Activated effector memory CD4-positive, alpha-beta T cell treated with anti-CD3 and anti-CD28 coated beads, Interleukin-2, amount 50 U/mL, for 16 hours (primary cell): ENCODE measurements at regions not wholly inside any gene's neighbourhood (a gene's known extent, or its start where the extent isn't known, plus 50 kb on each side); places are given as distances from the start of the nearest gene placed in this dataset.
"Not testable (repeated sequence)": the region's sequence is repeated elsewhere in the genome, so short reads cannot be mapped to it uniquely, and the experiment has no call there.

ENCODE experiments used
- DNase-seq: peaks from one replicate; pipeline ENCODE4 v3.0.0-alpha.2; 2020

DNA sequence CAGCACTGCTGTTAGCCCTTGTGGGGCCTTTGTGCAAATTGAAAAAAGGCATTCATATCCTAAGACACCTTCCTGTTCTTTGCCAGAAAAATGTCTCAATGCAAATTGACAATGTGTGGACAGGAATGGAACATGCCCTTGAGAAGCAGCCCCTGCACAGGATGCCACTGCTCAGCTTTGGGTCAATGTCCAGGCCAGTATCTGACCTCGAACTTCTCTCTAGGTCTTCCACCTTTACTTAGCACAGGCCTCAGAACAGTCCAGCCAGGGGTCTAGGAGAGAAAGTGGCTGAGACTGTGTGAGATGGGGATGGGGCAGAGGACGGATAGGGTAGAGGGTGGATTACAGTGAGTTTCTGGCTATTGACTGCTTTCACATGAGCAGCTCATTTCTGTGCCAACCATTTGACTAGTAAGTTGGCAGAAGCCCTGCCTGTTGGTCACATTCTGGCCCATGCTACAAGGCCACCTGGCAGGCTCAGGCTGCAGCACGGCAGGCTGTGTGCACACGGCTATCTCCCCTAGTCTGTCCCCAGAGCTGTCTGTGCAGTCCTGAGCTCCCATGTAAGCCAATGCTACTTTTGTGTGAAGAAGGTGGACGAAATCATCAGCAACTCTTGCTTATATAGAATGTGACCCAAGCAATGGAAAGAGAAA is 254.5 kb upstream of the PLGLB1 start:
- DNase-seq = not testable (repeated sequence)

DNA sequence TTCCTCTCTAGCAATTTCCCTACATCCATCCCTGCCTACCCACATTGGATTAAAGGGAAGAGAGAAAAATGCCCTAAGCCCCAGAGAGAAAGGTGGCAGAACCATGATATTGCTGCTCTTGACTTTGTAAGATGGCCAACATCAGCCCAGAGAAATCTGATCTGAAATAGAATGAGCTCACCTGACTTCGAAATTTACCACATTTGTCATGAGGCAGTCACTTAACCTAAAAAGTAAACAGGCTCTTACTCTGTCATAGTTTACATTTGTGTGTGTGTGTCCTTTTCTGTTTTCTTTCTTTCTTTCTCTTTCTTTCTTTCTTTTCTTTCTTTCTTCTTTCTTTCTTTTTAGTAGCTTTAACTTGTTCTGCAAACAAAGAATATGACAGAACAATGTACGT is 255.0 kb upstream of the PLGLB1 start:
- not testable (repeated sequence) for DNase-seq

DNA sequence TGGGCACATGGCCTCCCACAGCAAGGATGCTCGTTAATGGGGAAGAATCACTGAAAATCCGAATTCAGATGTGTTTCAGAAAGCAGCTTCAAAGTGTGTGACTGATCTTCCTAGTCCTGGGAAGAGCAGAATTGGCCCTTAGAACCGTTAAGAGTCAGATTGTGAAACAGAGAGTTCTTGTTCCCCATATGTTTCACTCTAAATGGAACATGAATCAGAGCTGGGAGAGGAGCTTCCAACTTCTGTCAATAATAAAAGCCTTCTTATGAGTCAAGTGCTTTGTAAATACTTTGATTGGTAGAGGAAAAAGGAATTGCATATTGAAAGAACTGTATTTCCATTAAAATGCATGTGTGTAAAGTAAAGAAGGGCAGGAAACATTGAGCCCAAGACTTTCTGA is 256.1 kb upstream of the PLGLB1 start:
- not testable (repeated sequence) for DNase-seq

DNA sequence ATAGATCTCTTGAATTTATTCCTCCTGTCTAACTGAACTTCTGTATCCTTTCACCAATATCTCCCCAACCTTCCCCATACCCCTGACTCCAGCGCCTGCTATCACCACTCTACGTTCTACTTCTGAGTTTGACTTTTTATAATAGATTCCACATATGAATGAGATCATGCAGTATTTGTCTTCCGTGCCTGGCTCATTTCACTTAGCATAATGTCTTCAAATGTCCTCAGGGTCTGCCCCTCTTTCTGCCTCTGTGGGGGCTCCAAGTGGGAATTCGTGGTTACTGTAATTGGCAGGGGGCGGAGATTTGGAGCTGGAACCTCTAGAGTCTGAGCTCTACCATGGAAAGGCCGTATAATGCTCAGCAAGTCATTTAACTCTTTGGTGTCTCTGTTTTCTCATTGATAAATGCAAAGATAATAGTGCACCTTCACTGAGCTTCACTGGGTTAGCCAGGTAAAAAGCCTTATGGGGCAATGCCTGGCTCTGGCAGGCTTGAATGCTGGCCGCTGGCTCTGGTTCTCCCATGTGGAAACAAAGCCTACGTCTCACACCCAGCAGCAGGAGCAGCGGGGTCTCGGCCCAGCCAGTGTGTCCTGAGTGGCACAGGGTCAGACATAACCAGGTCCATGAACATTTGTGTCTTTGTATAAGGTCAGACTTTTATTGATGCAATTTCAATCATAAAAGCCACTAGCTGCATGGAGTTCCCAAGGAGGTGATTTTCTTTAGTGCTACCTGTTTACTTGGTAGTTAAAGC is 259.1 kb upstream of the PLGLB1 start:
- not testable (repeated sequence) for DNase-seq

DNA sequence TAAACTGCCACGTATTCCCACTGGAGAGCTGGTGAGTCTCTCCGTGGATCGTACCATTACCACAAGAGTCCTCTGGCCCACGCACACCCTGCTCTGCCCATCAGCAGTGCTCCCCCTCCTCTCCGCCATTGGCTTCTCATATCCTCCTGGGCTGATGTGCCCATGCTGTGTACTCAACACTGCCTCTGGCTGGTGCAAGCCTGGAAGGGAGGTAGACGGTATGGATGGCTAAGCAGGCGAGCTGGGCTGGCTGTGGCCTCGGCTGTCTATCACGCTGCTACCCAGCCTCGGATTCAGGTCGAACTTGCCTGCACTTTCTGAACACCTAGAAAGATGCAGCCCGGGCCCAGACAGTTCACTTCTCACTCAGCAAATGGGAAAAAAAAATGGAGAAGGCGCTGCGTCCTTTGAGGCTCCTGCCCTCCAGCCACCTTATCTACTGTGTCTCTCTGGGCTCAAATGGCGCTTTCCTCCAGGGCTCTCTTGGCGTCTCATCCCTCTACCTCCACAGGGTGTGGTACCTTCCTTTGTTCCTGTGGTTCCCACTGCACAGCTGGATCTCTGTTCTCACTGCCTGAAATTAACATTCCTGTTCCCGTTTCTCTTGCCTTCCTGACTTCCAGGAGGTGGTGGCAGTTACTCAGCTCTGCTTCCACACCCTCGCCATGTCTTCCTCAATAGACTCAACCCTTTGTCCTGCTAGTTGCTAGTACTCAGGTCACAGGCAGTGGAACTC is 262.3 kb upstream of the PLGLB1 start:
- not testable (repeated sequence) for DNase-seq

DNA sequence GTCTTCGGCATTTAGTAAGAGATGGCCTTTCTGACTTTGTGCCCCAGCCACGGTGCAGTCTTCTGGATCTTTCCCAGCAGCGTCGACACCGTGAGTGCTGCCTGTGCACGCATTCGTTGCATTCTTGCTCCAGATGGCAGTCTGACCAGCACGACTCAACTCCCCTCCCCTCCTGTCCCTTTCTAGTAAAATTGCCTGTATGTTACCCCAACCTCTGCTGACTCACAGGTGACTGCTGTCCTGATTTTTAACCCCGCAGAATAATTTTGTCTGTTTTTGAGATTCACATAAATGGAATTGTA is 262.8 kb upstream of the PLGLB1 start:
- DNase-seq = not testable (repeated sequence)

DNA sequence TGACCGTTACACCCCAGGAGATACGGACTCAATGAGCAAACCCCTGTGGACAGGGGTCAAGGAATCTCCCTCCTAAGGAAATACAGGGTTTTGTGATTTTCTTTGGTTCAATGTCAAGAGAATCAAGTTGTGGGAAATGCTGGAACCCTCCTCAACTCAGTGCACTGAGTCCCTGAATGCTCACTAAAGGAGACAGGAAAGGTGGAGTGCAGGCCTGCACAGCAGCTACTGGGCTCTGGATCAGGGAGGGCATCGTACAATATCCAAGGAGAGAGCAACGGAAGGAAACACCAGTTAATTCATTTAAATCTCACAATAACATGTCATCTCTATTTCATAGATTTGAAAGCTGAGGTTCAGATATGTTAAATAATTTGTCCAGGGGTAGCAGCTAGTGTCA is 263.5 kb upstream of the PLGLB1 start:
- DNase-seq = not testable (repeated sequence)

DNA sequence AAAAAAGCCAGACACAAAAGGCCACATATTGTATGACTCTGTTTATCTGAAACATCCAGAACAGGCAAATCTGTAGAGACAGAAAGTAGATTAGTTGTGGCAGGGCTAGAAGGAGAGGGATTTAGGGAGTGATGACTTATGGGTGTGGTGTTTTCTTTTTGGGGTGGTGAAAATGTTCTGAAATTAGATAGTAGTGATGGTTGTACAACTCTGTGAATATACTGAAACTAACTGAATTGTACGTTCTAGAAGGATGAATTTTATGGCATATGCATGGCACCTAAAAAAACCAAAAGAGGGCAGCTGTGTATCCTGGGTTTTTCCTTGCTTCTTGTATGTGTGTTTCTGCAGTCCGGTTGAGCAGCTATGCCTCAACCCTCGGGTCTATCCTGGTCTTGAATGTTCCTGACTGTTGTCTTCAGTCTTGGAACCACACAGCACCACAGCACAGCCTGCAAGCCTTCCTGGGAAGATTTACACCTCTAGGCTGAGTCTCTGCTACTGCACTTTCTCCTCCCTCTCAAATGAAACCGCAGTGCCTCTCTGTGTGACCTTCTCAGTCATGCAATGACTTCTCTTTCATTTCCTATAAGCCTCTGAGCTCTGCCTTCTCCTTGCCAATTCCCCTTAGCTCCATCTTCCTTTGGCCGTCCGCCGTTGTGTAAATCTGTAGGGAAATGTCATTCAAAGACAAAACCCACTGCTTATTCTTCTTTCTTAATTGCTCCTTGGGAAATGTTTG is 269.1 kb upstream of the PLGLB1 start:
- DNase-seq = not testable (repeated sequence)

DNA sequence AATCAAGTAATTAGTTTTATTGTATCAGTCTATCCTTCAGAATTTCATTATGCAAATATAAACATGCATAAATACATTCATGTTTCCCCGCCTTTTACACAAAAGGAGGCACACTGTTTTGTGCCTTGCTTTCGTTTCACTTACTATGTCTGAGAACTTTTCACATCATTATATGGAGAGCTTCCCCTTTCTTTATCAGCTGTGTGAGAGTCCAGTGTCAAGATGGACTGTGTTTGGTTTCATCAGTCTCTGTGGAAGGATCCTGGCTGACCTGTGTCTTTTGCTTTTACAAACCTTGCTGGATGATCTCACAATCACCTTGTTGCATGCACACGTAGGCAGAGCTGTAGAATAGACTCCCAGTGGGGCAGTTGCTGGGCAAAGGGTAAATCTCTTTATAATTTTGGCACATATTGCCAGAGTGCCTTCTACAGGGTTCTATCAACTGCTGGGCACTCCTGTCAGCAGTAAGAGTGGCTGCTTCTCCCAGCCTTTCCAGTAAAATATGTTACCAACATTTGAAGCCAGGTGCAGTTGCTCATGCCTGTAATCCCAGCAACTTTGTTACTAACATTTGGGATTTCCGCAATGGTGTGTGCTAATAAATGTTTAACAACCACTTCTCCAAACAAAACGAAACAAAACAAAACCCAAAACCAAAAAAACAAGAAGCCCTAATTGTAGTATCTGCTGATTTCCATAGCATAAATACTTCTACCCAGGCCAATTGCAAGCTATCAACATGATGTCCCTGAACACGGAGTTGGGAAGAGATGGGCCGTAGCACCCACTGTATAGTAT is 270.0 kb upstream of the PLGLB1 start:
- DNase-seq = not testable (repeated sequence)

DNA sequence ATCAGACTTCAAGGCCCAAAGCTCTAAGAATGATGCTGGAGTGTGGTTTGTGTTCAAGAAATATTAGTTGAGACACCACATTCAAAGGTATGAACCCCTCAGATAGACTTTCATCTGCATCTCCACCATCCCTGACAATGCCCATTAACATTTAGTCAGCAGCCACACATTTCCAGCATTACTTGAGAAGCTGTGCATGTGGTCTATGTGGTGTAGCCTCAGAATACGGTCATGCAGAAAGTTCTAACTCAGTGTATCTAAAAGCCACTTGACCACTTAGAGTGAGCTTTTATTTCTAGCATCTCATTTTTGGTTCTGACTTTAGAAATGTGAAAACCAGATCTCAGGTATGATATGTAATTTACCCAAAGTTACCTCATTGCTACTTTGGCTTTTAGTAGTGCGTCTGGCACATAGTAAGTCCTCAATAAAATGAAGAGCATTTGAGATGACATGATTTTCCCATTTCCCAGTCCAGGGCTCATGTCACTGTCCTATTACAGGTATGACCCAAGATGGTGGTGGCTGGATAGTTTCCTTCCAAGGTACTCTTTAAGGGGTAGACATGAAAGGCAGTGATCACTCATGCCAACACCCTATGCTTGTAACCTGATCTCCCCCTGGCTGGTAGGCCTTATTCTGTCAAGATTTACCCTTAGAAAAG is 272.4 kb upstream of the PLGLB1 start:
- not testable (repeated sequence) for DNase-seq

DNA sequence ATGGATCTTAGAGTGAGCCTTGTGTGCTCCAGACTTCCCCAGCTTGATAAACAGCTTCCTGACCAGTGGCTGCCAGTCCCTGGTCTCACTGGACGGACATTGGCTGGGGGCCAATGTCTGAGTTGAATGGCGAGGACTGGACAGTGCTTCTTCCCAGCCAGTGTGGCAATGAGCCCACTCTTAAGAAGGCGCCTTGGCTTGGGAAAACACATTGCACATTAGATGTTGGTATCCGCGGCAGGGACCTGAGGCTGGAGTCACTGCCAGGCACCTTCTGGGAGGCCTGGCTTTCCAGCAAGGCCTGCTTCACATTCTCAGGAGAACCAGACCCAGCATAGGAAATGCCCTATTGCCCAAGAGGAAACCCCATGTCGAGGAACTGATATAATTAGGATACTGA is 273.5 kb upstream of the PLGLB1 start:
- DNase-seq = not testable (repeated sequence)

DNA sequence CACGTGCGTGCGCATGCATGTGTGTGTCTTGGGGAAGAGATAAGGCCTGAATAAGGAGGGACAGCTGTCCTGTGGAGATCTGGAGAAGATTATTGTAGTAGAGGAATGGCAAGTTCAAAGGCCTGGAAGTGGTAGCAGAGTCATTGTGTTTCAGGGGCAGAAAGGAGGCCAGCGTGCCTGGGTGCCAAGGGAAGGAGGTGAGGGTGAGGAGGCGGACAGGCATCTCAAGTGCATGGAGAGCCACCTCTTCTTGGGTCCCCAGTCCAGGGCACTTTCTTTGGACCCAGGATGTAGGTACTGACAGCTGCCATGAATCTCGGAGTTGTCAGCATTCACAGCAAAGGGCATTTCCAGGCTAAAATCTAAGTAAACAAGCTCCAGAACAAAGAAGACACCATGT is 279.7 kb upstream of the PLGLB1 start:
- not testable (repeated sequence) for DNase-seq

DNA sequence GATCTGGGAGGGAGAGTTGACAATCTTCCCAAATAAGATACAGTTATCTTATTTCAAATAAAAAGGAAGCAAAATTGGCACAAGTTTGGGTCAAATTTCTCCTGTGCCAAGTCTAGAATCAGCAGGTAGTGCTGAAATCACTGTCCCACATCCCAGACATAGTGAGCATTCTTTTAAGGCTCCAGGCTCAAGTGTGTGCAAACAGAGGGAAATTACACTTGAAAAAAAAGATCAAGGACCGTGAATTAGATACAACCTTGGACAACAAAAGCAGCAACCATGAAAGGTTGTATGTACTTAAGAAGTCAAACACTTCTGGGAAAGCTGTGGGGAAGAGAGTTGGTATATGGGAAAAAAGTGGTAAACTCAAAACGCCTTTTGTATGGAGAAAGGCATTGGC is 280.2 kb upstream of the PLGLB1 start:
- not testable (repeated sequence) for DNase-seq

DNA sequence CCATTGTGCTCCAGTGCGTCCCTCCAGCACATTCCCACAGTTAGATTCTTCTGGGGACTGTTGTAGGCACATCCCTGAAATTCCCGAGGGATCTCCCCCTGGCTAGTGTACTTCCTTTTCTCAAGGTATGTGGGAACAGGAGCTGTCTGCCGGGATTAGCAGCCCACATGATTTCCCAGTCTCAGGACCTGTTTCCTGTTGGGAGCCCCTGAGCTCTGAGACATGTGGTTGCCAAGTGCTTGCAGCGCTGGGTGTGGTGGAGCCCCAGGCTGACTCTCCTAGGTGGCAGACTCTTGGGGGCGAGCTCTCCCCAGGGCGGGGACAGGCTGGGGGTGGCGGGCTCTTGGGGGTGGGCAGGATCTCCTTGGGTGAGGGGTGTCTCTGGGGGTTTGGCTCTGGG is 287.0 kb upstream of the PLGLB1 start:
- DNase-seq = not testable (repeated sequence)

DNA sequence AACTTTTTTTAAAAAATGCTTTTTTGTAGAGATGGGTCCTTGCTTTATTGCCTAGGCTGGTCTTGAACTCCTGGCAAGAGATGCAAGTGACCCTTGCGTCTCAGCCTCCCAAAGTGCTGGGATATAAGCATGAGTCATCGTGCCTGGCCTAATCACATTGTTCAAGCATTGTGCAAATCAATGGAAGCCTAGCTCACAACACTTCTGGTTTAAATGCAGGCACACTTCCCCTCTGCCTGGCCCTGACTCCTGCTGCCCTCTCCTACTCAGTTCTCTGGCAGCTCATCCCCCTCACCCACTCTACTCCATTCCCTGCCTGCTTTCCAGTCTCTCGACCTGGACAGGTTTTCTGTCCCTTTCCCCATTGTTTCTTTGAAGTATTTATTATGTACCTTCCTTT is 288.1 kb upstream of the PLGLB1 start:
- not testable (repeated sequence) for DNase-seq

DNA sequence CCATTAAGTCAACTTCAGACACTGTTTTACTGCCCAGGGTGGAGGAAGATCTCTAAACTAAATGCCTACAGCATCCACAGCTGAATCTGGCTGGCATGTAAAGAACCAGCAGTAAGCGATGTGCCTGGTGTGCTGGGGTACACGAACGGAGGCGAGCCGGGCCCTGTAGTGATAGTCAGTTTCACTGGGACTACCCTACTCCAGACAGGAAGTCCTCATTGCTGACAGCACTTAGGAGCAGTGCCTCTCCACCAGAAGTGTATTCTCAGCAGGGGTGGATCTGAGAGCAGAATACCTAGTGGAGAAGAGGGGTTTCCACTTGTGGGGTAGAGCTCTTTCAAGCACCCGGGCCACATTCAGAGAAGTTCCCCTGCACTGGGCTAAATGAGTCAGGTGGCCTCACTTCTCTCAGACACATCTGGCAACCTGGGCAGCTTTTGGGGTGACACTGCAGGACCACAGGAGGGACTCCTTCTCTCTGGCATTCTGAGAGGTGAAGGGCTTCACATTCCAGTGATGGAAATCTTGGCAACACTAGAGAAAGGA is 290.3 kb upstream of the PLGLB1 start:
- DNase-seq = not testable (repeated sequence)

DNA sequence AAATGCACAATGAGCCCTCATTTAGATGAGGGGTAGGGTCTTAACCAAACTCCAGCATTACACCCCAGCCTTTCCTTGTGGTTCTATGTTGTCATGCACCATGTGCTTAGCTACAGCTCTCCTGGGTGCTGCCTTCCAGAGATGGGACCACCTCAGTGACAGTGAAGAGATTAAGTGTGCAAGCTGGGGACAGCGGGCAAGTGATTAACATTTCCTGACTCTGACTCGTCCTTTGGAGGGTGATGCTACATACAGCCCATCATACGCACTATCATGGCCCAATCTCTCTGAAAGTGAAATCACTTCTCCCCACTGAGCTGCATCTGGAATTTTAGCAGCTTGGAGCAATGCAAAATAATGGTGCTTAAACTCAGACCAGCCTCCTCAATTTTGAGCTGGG is 293.0 kb upstream of the PLGLB1 start:
- not testable (repeated sequence) for DNase-seq

DNA sequence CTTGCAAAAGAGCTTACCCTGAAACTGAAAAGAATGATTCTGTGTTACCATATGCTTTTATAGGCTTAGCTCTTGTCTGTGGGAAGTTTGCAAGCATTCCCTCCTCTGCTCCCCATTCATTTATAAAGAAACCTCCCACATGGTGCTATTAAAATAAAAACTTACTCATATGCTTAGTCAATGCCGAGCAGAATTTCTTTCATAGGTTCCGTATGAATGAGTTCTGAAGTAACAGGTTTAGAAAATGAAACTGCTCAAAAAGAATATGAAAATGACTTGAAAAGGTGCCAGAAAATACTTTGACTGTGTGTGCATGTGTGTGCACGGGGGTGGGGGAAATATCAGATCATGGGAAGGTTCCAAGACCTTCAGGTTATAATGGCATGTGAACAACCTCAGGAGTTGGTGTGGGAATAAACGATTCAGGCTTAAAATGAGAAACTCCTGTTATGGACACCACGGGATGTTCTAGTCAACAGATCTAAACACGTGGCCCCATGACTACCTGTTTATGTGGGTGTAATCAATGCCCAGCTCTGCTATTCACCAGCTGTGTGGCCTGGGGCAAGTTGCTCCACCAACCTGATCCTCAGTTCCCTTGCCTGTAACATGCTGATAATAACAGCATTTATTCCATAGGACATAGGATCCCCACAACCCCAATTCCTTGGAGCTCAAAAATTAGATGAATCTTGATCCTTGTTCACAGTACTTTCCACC is 293.7 kb upstream of the PLGLB1 start:
- DNase-seq = peak; percentile 70

DNA sequence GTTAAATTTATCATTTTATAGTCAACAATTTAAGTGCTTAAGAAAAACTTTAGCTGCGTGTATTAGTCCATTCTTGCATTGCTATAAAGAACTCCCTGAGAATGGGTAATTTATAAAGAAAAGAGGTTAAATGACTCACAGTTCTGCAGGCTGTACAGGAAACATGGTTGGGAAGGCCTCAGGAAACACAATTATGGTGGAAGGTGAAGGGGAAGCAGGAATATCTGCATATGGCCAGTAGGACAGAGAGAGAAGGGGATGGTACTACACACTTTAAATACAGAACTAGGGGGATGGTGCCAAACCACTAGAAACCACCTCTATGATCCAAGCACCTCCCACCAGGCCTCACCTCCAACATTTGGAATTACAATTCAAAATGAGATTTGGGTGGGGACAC is 295.5 kb upstream of the PLGLB1 start:
- not testable (repeated sequence) for DNase-seq

DNA sequence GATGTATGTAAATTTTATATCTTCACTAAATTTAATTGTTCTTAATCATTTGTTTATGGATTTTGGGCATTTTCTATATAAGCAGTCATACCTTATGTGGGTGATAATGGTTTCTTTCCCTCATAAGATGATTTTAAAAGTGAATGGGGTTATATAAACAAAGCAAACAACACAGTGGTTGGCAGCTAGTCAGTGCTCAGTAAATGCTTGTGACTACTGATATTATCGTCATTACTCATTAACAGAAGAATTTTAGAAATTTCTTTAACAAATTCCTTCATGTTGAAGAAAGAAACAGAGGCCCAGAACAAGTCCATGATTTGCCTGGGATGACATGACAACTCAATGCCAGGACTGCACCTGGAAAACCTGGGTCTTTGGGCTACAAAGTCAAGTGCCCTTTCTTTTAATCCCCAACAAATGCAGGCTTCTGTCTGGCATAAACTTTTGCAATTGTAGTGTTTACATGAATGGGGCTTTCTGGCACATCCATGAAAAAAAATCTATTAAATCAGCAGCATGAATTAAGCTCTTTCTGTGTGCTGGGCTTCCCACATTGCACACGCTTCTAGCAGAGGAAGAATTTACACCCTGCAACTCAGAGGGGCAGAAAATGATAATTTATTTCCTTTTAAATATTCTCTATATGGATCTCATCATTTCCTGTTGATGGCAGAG is 297.3 kb upstream of the PLGLB1 start:
- not testable (repeated sequence) for DNase-seq
